Testis (tissue), 2 donors: ENCODE measurements at regions not wholly inside any gene's neighbourhood (a gene's known extent, or its start where the extent isn't known, plus 50 kb on each side); places are given as distances from the start of the nearest gene placed in this dataset.

Source experiments
- DNase-seq: peaks from one replicate; pipeline ENCODE4 v3.0.0-alpha.2; 2019
- H3K27ac ChIP-seq, 2 donors: fragments of 200-600 bp; sonication (generic); one replicate each; pipeline ENCODE4 v1.5.1; 2019
- H3K27me3 ChIP-seq: fragments of 200-600 bp; sonication (generic); one replicate; pipeline ENCODE4 v1.5.1; 2019
- H3K36me3 ChIP-seq: fragments of 200-600 bp; sonication (generic); one replicate; pipeline ENCODE4 v1.5.1; 2017; ENCODE audit warnings: low read depth; ENCODE audit errors: missing control alignments
- H3K4me1 ChIP-seq: fragments of 200-600 bp; sonication (generic); one replicate; pipeline ENCODE4 v1.5.1; 2019
- H3K4me3 ChIP-seq, 2 donors: fragments of 200-600 bp; sonication (generic); one replicate each; pipeline ENCODE4 v1.5.1; 2017 to 2019
- H3K9me3 ChIP-seq: fragments of 200-600 bp; sonication (generic); one replicate; pipeline ENCODE4 v1.5.1; 2017
- CTCF ChIP-seq, 3 experiments: fragments of 450-650 bp in 2 of 3; fragments of 200-600 bp in 1 of 3; sonication (generic) in 1 of 3; IDR thresholded peaks; one replicate each; pipeline ENCODE4 v1.5.1; 2016 to 2019; ENCODE audit warnings: antibody characterized with exemption in 3 of 3, mild to moderate bottlenecking in 2 of 3, moderate library complexity in 1 of 3
- POLR2A ChIP-seq: fragments of 450-650 bp; IDR thresholded peaks from one replicate; pipeline ENCODE4 v1.6.1; 2017; ENCODE audit warnings: antibody characterized with exemption, mild to moderate bottlenecking, moderate library complexity
- WGBS, 2 donors: methylation state at CpG; one replicate each; pipeline ENCODE4 v1.1.5; 2018; 5-methylcytosine and 5-hydroxymethylcytosine counted together
- intact Hi-C: fragments of 100-400 bp; cut with DNase I; formaldehyde crosslinking; loops from one replicate; pipeline ENCODE4 v1.15.1; 2023; ENCODE audit warnings: low total_unique reads

GRCh38 chr5:99773290-99773689 is 761.9 kb upstream of the FAM174A start:
- TF ChIP-seq CTCF (IDR thresholded peaks at IDR 0.05) (no peak), POLR2A (no peak)
- Histone ChIP-seq H3K36me3 (no peaks in the 10 kb centered on the region), H3K27me3 (no peaks in the 10 kb centered on the region), H3K27ac (no peak overlapping the region), H3K4me1 (no peaks in the 10 kb centered on the region), H3K4me3 (no peak overlapping the region), H3K9me3 (no peaks in the 10 kb centered on the region)
- WGBS, 2 donors: 46 to 50% methylated on average over 1 of the region's 1 CpG
- no peak for DNase-seq
- intact Hi-C loops: no loop called here

GRCh38 chr5:99771296-99771695 is 763.9 kb upstream of the FAM174A start:
- no peak overlapping the region for H3K27ac ChIP-seq
- no peak for DNase-seq
- no peak overlapping the region for H3K4me3 ChIP-seq
- no peaks in the 10 kb centered on the region for H3K36me3 ChIP-seq
- no peaks in the 10 kb centered on the region for H3K4me1 ChIP-seq
- 91 to 93% methylated on average over 1 of the region's 1 CpG for WGBS, 2 donors
- H3K9me3 ChIP-seq: no peaks in the 10 kb centered on the region
- intact Hi-C loops: no loop called here
- no peaks in the 10 kb centered on the region for H3K27me3 ChIP-seq
- TF ChIP-seq POLR2A: no peak
- no peak for TF ChIP-seq CTCF (IDR thresholded peaks at IDR 0.05)

GRCh38 chr5:99765011-99765410 is 770.2 kb upstream of the FAM174A start:
- Histone ChIP-seq H3K27ac (no peak overlapping the region), H3K9me3 (no peaks in the 10 kb centered on the region), H3K4me1 (no peaks in the 10 kb centered on the region), H3K36me3 (no peaks in the 10 kb centered on the region), H3K27me3 (no peaks in the 10 kb centered on the region), H3K4me3 (no peak overlapping the region)
- intact Hi-C loops: no loop called here
- TF ChIP-seq POLR2A (no peak), CTCF (IDR thresholded peaks at IDR 0.05) (no peak)
- 67 to 84% methylated on average over 3 of the region's 3 CpGs for WGBS, 2 donors
- DNase-seq: no peak

- H3K36me3 ChIP-seq: no peaks in the 10 kb centered on the region
- intact Hi-C loops: no loop called here
- WGBS, 2 donors: 66 to 73% methylated on average over 8 to 11 of the region's 11 CpGs
Measured at GRCh38 chr5:99763021-99763774, 772.0 kb upstream of the FAM174A start.

More at GRCh38 chr5:99763021-99763774, 772.0 kb upstream of the FAM174A start:
- DNase-seq: no peak
- H3K27me3 ChIP-seq: no peaks in the 10 kb centered on the region
- H3K4me1 ChIP-seq: no peaks in the 10 kb centered on the region
- no peak overlapping the region for H3K4me3 ChIP-seq
- no peak overlapping the region for H3K27ac ChIP-seq
- TF ChIP-seq CTCF (IDR thresholded peaks at IDR 0.05) (no peak), POLR2A (no peak)
- H3K9me3 ChIP-seq: no peaks in the 10 kb centered on the region
